Natural killer cell treated with Interleukin-12 subunit alpha and Interleukin-12 subunit beta and Interleukin-15 and Interleukin-18, amount 100 ng/mL, for 72 hours (primary cell): ENCODE measurements at regions not wholly inside any gene's neighbourhood (a gene's known extent, or its start where the extent isn't known, plus 50 kb on each side); places are given as distances from the start of the nearest gene placed in this dataset.

ENCODE experiments used
- ATAC-seq, 2 donors: fragments of 150-1000 bp; cut with Tn5 transposase in 1 of 2; sonication (Bioruptor Pico), chemical (Tn5 transposase) in 1 of 2; 2 replicates each; pipeline ENCODE4 v1.10.0; 2021
- DNase-seq: peaks from one replicate; pipeline ENCODE4 v3.0.0; 2022; ENCODE audit warnings: low spot score
- H3K27ac Mint-ChIP-seq, 2 donors: 1 replicate in 1 of 2; 2 replicates in 1 of 2; pipeline ENCODE4 v1.8.0; 2022; ENCODE audit warnings: mixed read lengths in 2 of 2, mild to moderate bottlenecking in 1 of 2, moderate library complexity in 1 of 2
- H3K27me3 Mint-ChIP-seq, 2 donors: 1 replicate in 1 of 2; 2 replicates in 1 of 2; pipeline ENCODE4 v1.8.0; 2022; ENCODE audit warnings: mixed read lengths in 2 of 2
- H3K36me3 Mint-ChIP-seq: one replicate; pipeline ENCODE4 v1.8.0; 2022; ENCODE audit warnings: mixed read lengths
- H3K4me1 Mint-ChIP-seq, 2 donors: 1 replicate in 1 of 2; 2 replicates in 1 of 2; pipeline ENCODE4 v1.8.0; 2022; ENCODE audit warnings: low read depth in 2 of 2, mixed read lengths in 2 of 2, mild to moderate bottlenecking in 1 of 2
- H3K4me3 Mint-ChIP-seq: one replicate; pipeline ENCODE4 v1.8.0; 2022; ENCODE audit warnings: mixed read lengths
- H3K9me3 Mint-ChIP-seq: 2 replicates; pipeline ENCODE4 v1.8.0; 2022; ENCODE audit warnings: mixed read lengths

DNA sequence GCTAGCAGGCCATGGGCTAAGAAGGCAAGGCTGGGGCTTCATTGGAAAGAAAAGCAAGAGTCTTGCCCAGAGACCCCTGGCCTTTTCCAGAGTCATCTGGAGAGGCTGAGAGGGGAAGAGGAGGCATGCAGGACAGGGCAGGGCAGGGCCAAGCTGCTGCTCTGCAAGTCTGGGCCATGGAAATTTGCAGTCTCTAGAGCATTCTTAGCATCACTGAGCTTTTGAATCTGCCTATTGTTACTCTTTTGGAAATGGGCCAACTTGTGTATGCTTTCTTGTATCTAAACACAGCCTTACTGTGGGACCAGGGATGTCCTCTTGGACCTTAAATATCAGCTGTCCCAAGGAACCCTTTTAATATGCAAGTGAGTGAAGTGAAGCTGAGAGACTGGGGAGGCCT is 560.5 kb downstream of the MID1IP1 start:
- DNase-seq = no peak
- H3K27me3 Mint-ChIP-seq = peaks cover 15 to 19% of the 10 kb centered on the region in 2 donors

DNA sequence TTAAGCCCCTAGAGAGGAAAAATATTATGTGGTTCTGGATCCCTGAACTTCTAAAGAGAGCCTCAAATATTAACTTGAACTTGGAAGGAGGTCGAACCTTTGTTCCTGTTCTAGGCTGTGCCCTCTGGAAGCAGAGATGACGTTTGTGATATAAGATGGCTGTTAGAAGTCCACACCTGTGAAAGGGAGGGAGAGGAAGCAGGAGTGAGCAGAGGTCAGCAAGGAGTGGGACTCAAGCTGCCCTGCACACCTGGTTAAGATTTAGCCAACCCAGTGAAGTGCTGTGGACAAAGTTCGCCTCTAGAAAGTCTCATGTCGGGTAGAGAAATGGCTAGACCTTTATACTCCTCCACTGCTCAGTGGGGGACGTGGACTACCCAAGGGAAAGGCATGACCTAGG is 566.2 kb downstream of the MID1IP1 start:
- no peaks in the 10 kb centered on the region for H3K4me1 Mint-ChIP-seq
- H3K36me3 Mint-ChIP-seq = no peaks in the 10 kb centered on the region
- no peaks in the 10 kb centered on the region for H3K9me3 Mint-ChIP-seq
- DNase-seq (no peak), ATAC-seq (no peak)
- peaks cover 20 to 26% of the 10 kb centered on the region in 2 donors for H3K27me3 Mint-ChIP-seq
- H3K4me3 Mint-ChIP-seq = no peak overlapping the region
- H3K27ac Mint-ChIP-seq = no peak overlapping the region

More for the DNA sequence above, 560.5 kb downstream of the MID1IP1 start:
- Mint-ChIP-seq H3K36me3 (no peaks in the 10 kb centered on the region), H3K9me3 (no peaks in the 10 kb centered on the region), H3K27ac (no peak overlapping the region), H3K4me3 (no peak overlapping the region), H3K4me1 (no peaks in the 10 kb centered on the region)
- ATAC-seq = no peak

GRCh38 chrX:39372115-39372514 is 570.9 kb downstream of the MID1IP1 start:
- no peak overlapping the region for H3K4me3 Mint-ChIP-seq
- H3K27me3 Mint-ChIP-seq = peaks cover 13 to 27% of the 10 kb centered on the region in 2 donors
- no peaks in the 10 kb centered on the region for H3K36me3 Mint-ChIP-seq
- DNase-seq = no peak
- no peaks in the 10 kb centered on the region for H3K9me3 Mint-ChIP-seq
- ATAC-seq = no peak
- no peaks in the 10 kb centered on the region for H3K4me1 Mint-ChIP-seq
- H3K27ac Mint-ChIP-seq = no peak overlapping the region

DNA sequence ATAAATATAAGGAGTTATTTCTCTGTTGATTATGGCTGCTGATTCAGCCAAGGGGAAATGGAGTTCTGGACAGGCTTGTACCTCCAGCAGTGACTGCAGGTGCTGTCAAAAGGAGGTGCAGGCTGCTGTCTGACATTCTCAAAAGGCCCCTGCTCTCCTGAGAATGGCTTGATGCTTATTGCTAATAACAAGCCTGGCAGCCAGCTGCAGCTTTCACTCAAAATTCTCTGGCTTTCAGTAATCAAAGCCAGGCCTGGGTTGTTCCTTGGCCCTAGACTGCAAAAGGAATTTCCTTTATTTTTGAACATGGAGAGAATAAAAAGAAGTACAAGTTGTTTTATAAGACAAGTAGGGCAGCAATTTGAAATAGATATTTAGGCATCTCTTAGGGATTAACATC is 575.9 kb downstream of the MID1IP1 start:
- ATAC-seq = no peak
- Mint-ChIP-seq H3K27me3 (peaks cover 7 to 30% of the 10 kb centered on the region in 2 donors), H3K27ac (no peak overlapping the region), H3K9me3 (no peaks in the 10 kb centered on the region), H3K4me1 (no peaks in the 10 kb centered on the region), H3K4me3 (no peak overlapping the region), H3K36me3 (no peaks in the 10 kb centered on the region)
- DNase-seq = no peak

- H3K36me3 Mint-ChIP-seq = no peaks in the 10 kb centered on the region
- no peaks in the 10 kb centered on the region for H3K9me3 Mint-ChIP-seq
- no peak for ATAC-seq
- H3K4me1 Mint-ChIP-seq = no peaks in the 10 kb centered on the region
- no peak overlapping the region for H3K27ac Mint-ChIP-seq
- peaks cover 7 to 29% of the 10 kb centered on the region in 2 donors for H3K27me3 Mint-ChIP-seq
- DNase-seq = no peak
- H3K4me3 Mint-ChIP-seq = no peak overlapping the region
Measured at GRCh38 chrX:39377773-39378172, 576.5 kb downstream of the MID1IP1 start.

GRCh38 chrX:39381422-39381821 is 580.2 kb downstream of the MID1IP1 start:
- Mint-ChIP-seq H3K27ac (no peak overlapping the region), H3K27me3 (peaks cover 10 to 31% of the 10 kb centered on the region in 2 donors), H3K9me3 (no peaks in the 10 kb centered on the region), H3K36me3 (no peaks in the 10 kb centered on the region), H3K4me3 (no peak overlapping the region), H3K4me1 (no peaks in the 10 kb centered on the region)
- no peak for ATAC-seq
- DNase-seq = no peak

GRCh38 chrX:39384996-39385395 is 583.7 kb downstream of the MID1IP1 start:
- Mint-ChIP-seq H3K27me3 (peaks cover 10 to 33% of the 10 kb centered on the region in 2 donors), H3K36me3 (no peaks in the 10 kb centered on the region), H3K9me3 (no peaks in the 10 kb centered on the region), H3K27ac (no peak overlapping the region), H3K4me1 (no peaks in the 10 kb centered on the region), H3K4me3 (no peak overlapping the region)
- no peak for DNase-seq
- no peak for ATAC-seq

GRCh38 chrX:39388730-39389129 is 587.5 kb downstream of the MID1IP1 start:
- no peak overlapping the region for H3K4me3 Mint-ChIP-seq
- ATAC-seq (no peak), DNase-seq (no peak)
- H3K27me3 Mint-ChIP-seq = peaks cover 25 to 38% of the 10 kb centered on the region in 2 donors
- no peaks in the 10 kb centered on the region for H3K9me3 Mint-ChIP-seq
- H3K4me1 Mint-ChIP-seq = no peaks in the 10 kb centered on the region
- no peaks in the 10 kb centered on the region for H3K36me3 Mint-ChIP-seq
- no peak overlapping the region for H3K27ac Mint-ChIP-seq

DNA sequence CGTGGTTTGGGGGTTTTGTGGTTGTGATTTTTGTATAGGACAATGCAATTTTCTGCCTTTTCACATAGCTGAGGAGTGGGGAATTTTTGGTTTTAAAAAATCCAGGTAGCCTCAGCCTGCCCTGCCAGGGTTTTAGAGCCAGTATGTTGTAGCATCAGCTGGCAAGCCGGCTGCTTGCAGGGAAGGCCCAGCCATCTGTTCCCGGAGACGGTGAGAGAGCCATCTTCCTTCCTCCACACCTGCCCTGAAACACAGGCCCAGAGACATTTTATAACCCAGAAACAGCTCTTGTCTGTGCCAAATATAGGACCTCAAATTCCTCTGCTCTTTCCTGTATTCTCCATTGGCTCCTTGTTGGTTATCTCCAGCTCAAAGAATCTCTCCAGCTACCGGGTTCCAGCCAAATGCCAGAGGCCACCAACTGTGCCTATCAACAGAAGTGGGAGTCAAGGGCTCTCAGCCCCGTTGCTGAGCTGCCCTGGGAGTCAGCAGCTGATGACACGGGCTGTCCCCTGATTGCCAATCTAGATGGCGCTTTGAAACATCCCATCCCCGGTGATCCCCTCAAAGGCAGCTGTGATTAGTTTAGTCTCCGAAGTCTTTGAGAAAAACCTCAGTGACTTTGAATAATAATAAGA is 595.2 kb downstream of the MID1IP1 start:
- H3K4me1 Mint-ChIP-seq = no peaks in the 10 kb centered on the region
- no peak overlapping the region for H3K4me3 Mint-ChIP-seq
- H3K9me3 Mint-ChIP-seq = no peaks in the 10 kb centered on the region
- peaks cover 18 to 42% of the 10 kb centered on the region in 2 donors for H3K27me3 Mint-ChIP-seq
- DNase-seq = no peak
- H3K36me3 Mint-ChIP-seq = no peaks in the 10 kb centered on the region
- H3K27ac Mint-ChIP-seq = no peak overlapping the region
- no peak for ATAC-seq

GRCh38 chrX:39397561-39398199 is 596.4 kb downstream of the MID1IP1 start:
- H3K36me3 Mint-ChIP-seq = no peaks in the 10 kb centered on the region
- DNase-seq (no peak), ATAC-seq (no peak)
- H3K27me3 Mint-ChIP-seq = peaks cover 18 to 41% of the 10 kb centered on the region in 2 donors
- no peak overlapping the region for H3K27ac Mint-ChIP-seq
- H3K4me1 Mint-ChIP-seq = no peaks in the 10 kb centered on the region
- no peak overlapping the region for H3K4me3 Mint-ChIP-seq
- H3K9me3 Mint-ChIP-seq = no peaks in the 10 kb centered on the region

DNA sequence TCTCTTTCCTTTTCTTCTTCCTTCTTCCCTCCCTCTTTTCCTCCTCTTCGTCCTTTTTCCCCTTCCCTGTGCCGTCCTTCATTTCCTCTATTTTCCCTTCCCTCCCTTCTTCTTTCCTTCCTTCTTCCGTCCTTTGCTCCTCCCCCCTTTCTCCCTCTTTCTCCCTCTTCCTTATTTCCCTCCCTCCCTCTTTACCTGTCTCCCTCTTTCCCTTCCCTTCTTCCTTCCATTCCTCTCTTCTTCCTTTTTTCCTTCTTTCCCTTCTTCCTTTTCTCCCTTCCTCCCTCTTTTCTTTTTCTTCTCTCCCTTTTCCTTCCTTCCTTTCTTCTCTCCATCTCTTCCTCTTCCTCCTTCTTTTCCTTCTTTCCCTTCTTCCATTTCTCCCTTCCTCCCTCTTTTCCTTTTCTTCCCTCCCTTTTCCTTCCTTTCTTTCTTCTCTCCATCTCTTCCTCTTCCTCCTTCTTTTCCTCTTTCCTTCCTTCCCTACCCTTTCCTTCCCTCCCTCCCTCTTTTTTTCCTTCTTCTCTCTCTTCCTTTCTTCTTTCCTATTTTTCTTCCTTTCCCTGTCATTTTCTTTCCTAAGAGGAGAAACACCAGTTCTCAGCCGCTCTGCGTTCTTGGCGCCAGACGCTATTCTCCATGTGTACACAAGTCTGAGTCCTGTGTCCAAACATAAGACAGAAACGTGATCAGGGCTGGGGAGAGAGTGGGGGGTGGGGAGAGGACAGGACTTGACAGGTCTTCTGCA is 597.1 kb downstream of the MID1IP1 start:
- Mint-ChIP-seq H3K27ac (no peak overlapping the region), H3K4me1 (no peaks in the 10 kb centered on the region), H3K36me3 (no peaks in the 10 kb centered on the region), H3K4me3 (no peak overlapping the region), H3K9me3 (no peaks in the 10 kb centered on the region), H3K27me3 (peaks cover 11 to 42% of the 10 kb centered on the region in 2 donors)
- ATAC-seq (no peak), DNase-seq (no peak)

DNA sequence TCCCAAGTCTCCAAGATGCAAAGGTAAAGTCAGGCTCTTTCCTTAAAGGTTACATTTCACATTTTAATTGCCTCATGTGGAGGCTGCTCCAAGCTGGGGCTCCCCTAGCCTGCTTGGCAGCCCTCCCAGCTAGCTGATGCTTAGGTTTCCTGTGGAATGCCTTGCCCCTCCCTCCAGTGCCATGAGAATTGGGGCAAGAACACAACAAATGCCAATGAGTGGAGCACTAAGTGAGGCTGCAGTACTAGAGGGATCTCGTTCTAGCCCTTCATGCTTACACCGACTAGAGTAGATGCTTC is 597.7 kb downstream of the MID1IP1 start:
- no peaks in the 10 kb centered on the region for H3K36me3 Mint-ChIP-seq
- DNase-seq (no peak), ATAC-seq (no peak)
- H3K9me3 Mint-ChIP-seq = no peaks in the 10 kb centered on the region
- no peak overlapping the region for H3K27ac Mint-ChIP-seq
- H3K4me3 Mint-ChIP-seq = no peak overlapping the region
- no peaks in the 10 kb centered on the region for H3K4me1 Mint-ChIP-seq
- peaks cover 10 to 39% of the 10 kb centered on the region in 2 donors for H3K27me3 Mint-ChIP-seq

- no peaks in the 10 kb centered on the region for H3K9me3 Mint-ChIP-seq
- ATAC-seq = no peak
- peaks cover 11 to 38% of the 10 kb centered on the region in 2 donors for H3K27me3 Mint-ChIP-seq
- no peaks in the 10 kb centered on the region for H3K4me1 Mint-ChIP-seq
- H3K36me3 Mint-ChIP-seq = no peaks in the 10 kb centered on the region
- no peak for DNase-seq
- no peak overlapping the region for H3K4me3 Mint-ChIP-seq
- H3K27ac Mint-ChIP-seq = no peak overlapping the region
Measured at GRCh38 chrX:39399387-39399786, 598.1 kb downstream of the MID1IP1 start.

DNA sequence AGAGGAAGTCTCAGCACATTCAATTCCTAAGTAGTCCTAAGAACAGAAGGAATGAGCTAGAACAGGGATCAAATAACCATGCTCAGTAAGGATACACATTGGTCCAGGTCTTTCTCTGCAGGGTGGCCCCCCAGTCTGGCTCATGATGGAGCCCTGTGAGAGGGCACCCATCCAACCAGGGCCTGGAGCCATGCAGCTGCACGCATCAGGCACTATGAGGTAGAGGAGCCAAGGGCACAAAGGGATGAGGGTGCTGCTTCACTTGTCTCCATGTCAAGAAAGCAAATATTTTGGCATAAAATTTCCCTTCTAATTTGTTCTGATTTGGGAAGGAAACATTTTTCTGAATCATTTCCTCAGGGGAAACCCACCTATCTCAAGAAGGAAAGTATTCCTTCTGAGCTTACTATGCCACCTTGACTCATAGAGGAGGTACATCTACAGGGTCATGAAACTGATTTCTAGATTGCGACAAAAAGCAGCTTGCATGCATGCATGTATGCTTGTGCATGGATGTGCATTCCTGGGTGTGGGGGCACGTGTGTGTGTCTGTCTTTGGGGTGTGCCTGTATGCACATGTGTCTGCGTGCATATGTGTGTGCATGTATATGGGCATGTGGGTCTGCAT is 600.3 kb downstream of the MID1IP1 start:
- Mint-ChIP-seq H3K27ac (no peak overlapping the region), H3K4me1 (no peaks in the 10 kb centered on the region), H3K27me3 (peaks cover 27 to 47% of the 10 kb centered on the region in 2 donors), H3K9me3 (no peaks in the 10 kb centered on the region), H3K4me3 (no peak overlapping the region), H3K36me3 (no peaks in the 10 kb centered on the region)
- DNase-seq = no peak
- ATAC-seq = no peak
